ENCODE measurements at regions not wholly inside any gene's neighbourhood (a gene's known extent, or its start where the extent isn't known, plus 50 kb on each side); places are given as distances from the start of the nearest gene placed in this dataset.

GRCh38 chr10:2963889-2964631, 103.3 kb upstream of the PFKP start:
- peaks cover 0 to 3% (median 0%) of the 10 kb centered on the region in 3 donors for H3K27me3 ChIP-seq
- no peak for TF ChIP-seq POLR2A (IDR thresholded peaks at IDR 0.05)
- TF ChIP-seq POLR2AphosphoS5 (IDR thresholded peaks at IDR 0.05) = no peak
- TF ChIP-seq EP300 (IDR thresholded peaks at IDR 0.05) = no peak
- TF ChIP-seq CTCF (IDR thresholded peaks at IDR 0.05) = no peak
- H3K27ac ChIP-seq = no peak overlapping the region
- no peaks in the 10 kb centered on the region for H3K36me3 ChIP-seq
- H3K9me3 ChIP-seq = no peaks in the 10 kb centered on the region
- WGBS, 2 donors = 29 to 52% methylated on average over 3 of the region's 3 CpGs
- intact Hi-C loops (cut with DNase I) = no loop called here
- no peak overlapping the region for H3K4me3 ChIP-seq
- no peaks in the 10 kb centered on the region for H3K4me1 ChIP-seq
- no peak for DNase-seq

- TF ChIP-seq CTCF (IDR thresholded peaks at IDR 0.05) = no peak
- no peak for TF ChIP-seq POLR2A (IDR thresholded peaks at IDR 0.05)
- no peak for TF ChIP-seq EP300 (IDR thresholded peaks at IDR 0.05)
- TF ChIP-seq POLR2AphosphoS5 (IDR thresholded peaks at IDR 0.05) = no peak
- DNase-seq = no peak
- H3K36me3 ChIP-seq = no peaks in the 10 kb centered on the region
- intact Hi-C loops (cut with DNase I) = no loop called here
- H3K27me3 ChIP-seq = peaks cover 0 to 3% (median 0%) of the 10 kb centered on the region in 3 donors
- 84% methylated on average over 1 of the region's 1 CpG for WGBS, 2 donors
- no peak overlapping the region for H3K27ac ChIP-seq
- no peaks in the 10 kb centered on the region for H3K4me1 ChIP-seq
- H3K9me3 ChIP-seq = no peaks in the 10 kb centered on the region
- H3K4me3 ChIP-seq = no peak overlapping the region
These were observed 105.2 kb upstream of the PFKP start for GRCh38 chr10:2962194-2962593.

- DNase-seq = no peak
- no peaks in the 10 kb centered on the region for H3K9me3 ChIP-seq
- 72 to 79% methylated on average over 6 of the region's 6 CpGs for WGBS, 2 donors
These were observed 108.7 kb upstream of the PFKP start for GRCh38 chr10:2958659-2959058.

GRCh38 chr10:2957785-2958184, 109.6 kb upstream of the PFKP start:
- Histone ChIP-seq H3K27ac (no peak overlapping the region), H3K4me1 (no peaks in the 10 kb centered on the region), H3K27me3 (no peaks in the 10 kb centered on the region), H3K36me3 (no peaks in the 10 kb centered on the region), H3K4me3 (no peak overlapping the region), H3K9me3 (no peaks in the 10 kb centered on the region)
- TF ChIP-seq CTCF (IDR thresholded peaks at IDR 0.05) = no peak
- TF ChIP-seq POLR2AphosphoS5 (IDR thresholded peaks at IDR 0.05) = no peak
- no peak for TF ChIP-seq EP300 (IDR thresholded peaks at IDR 0.05)
- TF ChIP-seq POLR2A (IDR thresholded peaks at IDR 0.05) = no peak
- DNase-seq = no peak
- intact Hi-C loops (cut with DNase I) = no loop called here
- WGBS, 2 donors = 38 to 64% methylated on average over 2 of the region's 2 CpGs

More at GRCh38 chr10:2958659-2959058, 108.7 kb upstream of the PFKP start:
- H3K4me1 ChIP-seq = no peaks in the 10 kb centered on the region
- H3K27ac ChIP-seq = no peak overlapping the region
- H3K36me3 ChIP-seq = no peaks in the 10 kb centered on the region
- intact Hi-C loops (cut with DNase I) = no loop called here
- no peak for TF ChIP-seq EP300 (IDR thresholded peaks at IDR 0.05)
- no peak for TF ChIP-seq POLR2A (IDR thresholded peaks at IDR 0.05)
- no peak for TF ChIP-seq CTCF (IDR thresholded peaks at IDR 0.05)
- TF ChIP-seq POLR2AphosphoS5 (IDR thresholded peaks at IDR 0.05) = no peak
- no peaks in the 10 kb centered on the region for H3K27me3 ChIP-seq
- H3K4me3 ChIP-seq = no peak overlapping the region

- intact Hi-C loops (cut with DNase I) = no loop called here
- no peak overlapping the region for H3K4me3 ChIP-seq
- no peaks in the 10 kb centered on the region for H3K36me3 ChIP-seq
- no peak for TF ChIP-seq CTCF (IDR thresholded peaks at IDR 0.05)
- no peak for TF ChIP-seq EP300 (IDR thresholded peaks at IDR 0.05)
- TF ChIP-seq POLR2A (IDR thresholded peaks at IDR 0.05) = no peak
- TF ChIP-seq POLR2AphosphoS5 (IDR thresholded peaks at IDR 0.05) = no peak
- no peaks in the 10 kb centered on the region for H3K9me3 ChIP-seq
- H3K4me1 ChIP-seq = no peaks in the 10 kb centered on the region
- DNase-seq = no peak
- 49 to 68% methylated on average over 1 of the region's 1 CpG for WGBS, 2 donors
- H3K27ac ChIP-seq = no peak overlapping the region
- no peaks in the 10 kb centered on the region for H3K27me3 ChIP-seq
These were observed 112.3 kb upstream of the PFKP start for GRCh38 chr10:2955064-2955463.

Data from sigmoid colon (tissue), 6 donors.